ENCODE measurements at regions not wholly inside any gene's neighbourhood (a gene's known extent, or its start where the extent isn't known, plus 50 kb on each side); places are given as distances from the start of the nearest gene placed in this dataset.
A peak's percentile ranks its signal among the peaks of the same experiment; 100 is the strongest.

GRCh38 chr15:94021621-94022320, 209.6 kb upstream of the MCTP2 start:
- DNase-seq (ENCODE audit: extremely low read depth in 1 of 2, low read depth in 1 of 2) = no peak

DNA sequence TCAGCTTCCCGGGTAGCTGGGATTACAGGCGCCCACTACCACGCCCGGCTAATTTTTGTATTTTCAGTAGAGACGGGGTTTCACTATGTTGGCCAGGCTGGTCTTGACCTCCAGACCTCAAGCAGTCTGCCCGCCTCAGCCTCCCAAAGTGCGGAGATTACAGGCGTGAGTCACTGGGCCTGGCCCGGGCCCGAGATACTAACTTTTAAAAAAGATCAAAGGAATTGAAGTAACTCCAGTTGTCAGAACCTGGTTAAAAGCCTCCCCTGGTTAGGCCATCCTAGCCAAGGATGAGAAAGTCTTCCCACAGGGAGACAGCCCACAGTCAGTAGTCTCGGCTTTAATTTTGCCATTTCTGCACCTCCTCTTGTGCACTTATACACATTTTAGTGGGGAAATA, 212.3 kb upstream of the MCTP2 start:
- DNase-seq (ENCODE audit: extremely low read depth in 1 of 2, low read depth in 1 of 2) = no peak

DNA sequence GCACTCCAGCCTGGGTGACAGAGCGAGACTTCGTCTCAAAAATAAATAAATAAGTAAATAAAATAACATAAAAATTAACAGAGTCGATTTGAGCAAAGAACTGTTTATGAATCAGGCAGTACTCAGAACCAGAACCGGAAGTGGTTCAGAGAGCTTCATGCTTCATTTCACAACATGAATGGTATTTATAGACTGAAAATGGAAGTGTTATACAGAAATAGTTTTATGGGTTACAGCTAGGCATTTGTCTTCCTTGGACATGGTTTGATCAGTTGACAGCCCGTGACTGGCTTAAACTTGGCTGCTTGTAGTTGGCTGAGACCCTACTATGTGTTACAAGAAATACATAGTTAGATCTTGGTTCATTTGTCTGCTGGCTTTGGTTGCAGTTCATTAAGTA, 216.0 kb upstream of the MCTP2 start:
- DNase-seq (ENCODE audit: extremely low read depth in 1 of 2, low read depth in 1 of 2) = no peak

GRCh38 chr15:94008104-94009074, 223.0 kb upstream of the MCTP2 start:
- no peak for DNase-seq (ENCODE audit: extremely low read depth in 1 of 2, low read depth in 1 of 2)

- no peak for DNase-seq (ENCODE audit: extremely low read depth in 1 of 2, low read depth in 1 of 2)
Measured at GRCh38 chr15:94004697-94005096, 226.7 kb upstream of the MCTP2 start.

- DNase-seq (ENCODE audit: extremely low read depth in 1 of 2, low read depth in 1 of 2) = no peak
Measured at GRCh38 chr15:94002041-94002440, 229.3 kb upstream of the MCTP2 start.

GRCh38 chr15:94001255-94001801, 230.0 kb upstream of the MCTP2 start:
- no peak for DNase-seq (ENCODE audit: extremely low read depth in 1 of 2, low read depth in 1 of 2)

DNA sequence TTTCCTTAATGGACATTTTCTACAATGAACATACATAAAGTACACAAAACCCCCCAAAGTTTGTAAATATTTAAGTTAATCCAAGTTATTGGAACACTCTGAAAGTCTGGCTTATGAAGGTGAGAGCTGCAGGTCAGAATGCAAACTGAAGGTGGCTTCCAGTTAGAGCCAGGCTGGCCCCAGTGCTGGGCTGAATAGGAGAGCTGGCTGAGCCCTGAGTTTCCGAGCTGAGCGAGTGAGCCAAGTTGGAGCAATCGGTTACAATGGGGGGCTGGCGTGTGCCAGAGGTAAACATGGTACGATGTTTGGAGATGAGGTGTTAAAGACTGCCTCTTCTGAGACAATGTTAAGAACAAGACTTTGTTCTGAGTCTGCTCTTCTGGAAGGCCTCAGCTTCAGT, 230.8 kb upstream of the MCTP2 start:
- DNase-seq (ENCODE audit: extremely low read depth in 1 of 2, low read depth in 1 of 2) = no peak

- DNase-seq (ENCODE audit: extremely low read depth in 1 of 2, low read depth in 1 of 2) = no peak
Measured at GRCh38 chr15:93997071-93997658, 234.2 kb upstream of the MCTP2 start.

- DNase-seq (ENCODE audit: extremely low read depth in 1 of 2, low read depth in 1 of 2) = no peak
Measured at GRCh38 chr15:93989440-93989998, 241.8 kb upstream of the MCTP2 start.

DNA sequence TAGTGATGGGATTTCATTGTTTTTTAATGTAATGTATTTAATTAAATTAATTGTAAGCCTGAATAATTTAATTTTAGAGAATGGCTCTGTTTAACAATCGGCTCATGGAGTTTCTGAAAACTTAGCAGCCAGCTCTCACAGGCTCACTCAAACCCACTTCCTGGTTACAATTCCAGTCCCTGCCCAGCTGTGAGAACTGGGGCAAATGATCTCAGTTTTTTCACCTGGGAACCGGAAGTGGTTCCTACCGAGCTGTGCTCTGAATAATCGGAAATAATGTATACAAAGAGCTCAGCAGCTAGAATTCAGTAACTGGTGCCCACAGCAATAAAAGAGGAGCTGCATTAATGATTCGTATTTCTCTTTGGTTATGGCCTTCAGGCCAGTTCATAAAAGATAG, 244.3 kb upstream of the MCTP2 start:
- DNase-seq (ENCODE audit: extremely low read depth in 1 of 2, low read depth in 1 of 2) = peak; percentile 10 to 12

GRCh38 chr15:93986400-93986984, 244.9 kb upstream of the MCTP2 start:
- no peak for DNase-seq (ENCODE audit: extremely low read depth in 1 of 2, low read depth in 1 of 2)

- DNase-seq (ENCODE audit: extremely low read depth in 1 of 2, low read depth in 1 of 2) = no peak
Measured at GRCh38 chr15:93985925-93986324, 245.4 kb upstream of the MCTP2 start.

- DNase-seq (ENCODE audit: extremely low read depth in 1 of 2, low read depth in 1 of 2) = no peak
Measured at GRCh38 chr15:93985176-93985575, 246.2 kb upstream of the MCTP2 start.

GRCh38 chr15:93983526-93983925, 247.8 kb upstream of the MCTP2 start:
- DNase-seq (ENCODE audit: extremely low read depth in 1 of 2, low read depth in 1 of 2) = no peak

DNA sequence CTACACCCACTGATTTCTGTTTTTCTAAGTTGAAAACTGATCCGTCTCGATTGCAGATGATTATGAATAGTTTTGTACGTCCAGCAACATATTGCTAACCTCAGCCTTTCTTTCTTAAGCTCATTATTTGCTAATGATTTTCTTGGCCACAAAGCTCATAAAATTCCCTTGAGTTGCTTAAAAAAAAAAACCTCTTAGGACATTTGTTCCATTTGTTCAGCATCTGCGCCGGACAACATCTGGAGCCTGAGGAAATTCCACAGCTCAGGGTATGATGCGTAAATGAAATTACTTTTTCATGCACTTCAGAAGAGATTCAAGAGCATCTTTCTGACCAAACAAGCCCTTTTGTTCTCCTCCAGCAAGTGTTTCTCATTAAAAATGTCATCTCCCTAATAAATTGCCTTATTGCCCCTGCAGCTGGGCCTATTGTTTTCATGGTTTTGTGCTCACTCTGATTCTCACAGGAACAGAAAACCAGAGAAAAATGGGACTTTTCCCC, 249.1 kb upstream of the MCTP2 start:
- no peak for DNase-seq (ENCODE audit: extremely low read depth in 1 of 2, low read depth in 1 of 2)

- DNase-seq (ENCODE audit: extremely low read depth in 1 of 2, low read depth in 1 of 2) = no peak
Measured at GRCh38 chr15:93981706-93982105, 249.7 kb upstream of the MCTP2 start.

GRCh38 chr15:93980261-93980911, 251.0 kb upstream of the MCTP2 start:
- DNase-seq (ENCODE audit: extremely low read depth in 1 of 2, low read depth in 1 of 2) = no peak

GRCh38 chr15:93974804-93975481, 256.4 kb upstream of the MCTP2 start:
- DNase-seq (ENCODE audit: extremely low read depth in 1 of 2, low read depth in 1 of 2) = no peak
